Right forelimb (tissue), 1 donor: ENCODE measurements at regions not wholly inside any gene's neighbourhood (a gene's known extent, or its start where the extent isn't known, plus 50 kb on each side); places are given as distances from the start of the nearest gene placed in this dataset.

Experiments
- DNase-seq: peaks from one replicate; pipeline ENCODE4 v3.0.0-alpha.2; 2018

GRCh38 chr14:29475641-29476040 lies 452.0 kb downstream of the PRKD1 start:
- DNase-seq = no peak

- DNase-seq = no peak
Observed at GRCh38 chr14:29486132-29486531, 441.5 kb downstream of the PRKD1 start.

GRCh38 chr14:29489911-29490425 lies 437.7 kb downstream of the PRKD1 start:
- DNase-seq = no peak

GRCh38 chr14:29493849-29494248 lies 433.8 kb downstream of the PRKD1 start:
- DNase-seq = no peak

GRCh38 chr14:29494312-29494711 lies 433.3 kb downstream of the PRKD1 start:
- no peak for DNase-seq

- no peak for DNase-seq
Observed at GRCh38 chr14:29503903-29504302, 423.7 kb downstream of the PRKD1 start.

- no peak for DNase-seq
Observed at GRCh38 chr14:29518335-29518734, 409.3 kb downstream of the PRKD1 start.

GRCh38 chr14:29521526-29522137 lies 406.0 kb downstream of the PRKD1 start:
- no peak for DNase-seq
